Activated B cell treated with CpG ODN at 0.5 μM for 24 hours (primary cell): ENCODE measurements at regions not wholly inside any gene's neighbourhood (a gene's known extent, or its start where the extent isn't known, plus 50 kb on each side); places are given as distances from the start of the nearest gene placed in this dataset.

Source experiments
- ATAC-seq: fragments of 200-7000 bp; cut with Tn5 transposase; one replicate; pipeline ENCODE4 v1.10.0; 2021; ENCODE audit warnings: low read depth, mild to moderate bottlenecking, moderate library complexity
- CTCF ChIA-PET: fragments of 350-600 bp; sonication (Branson Sonifier 250); formaldehyde crosslinking; loops from one replicate; lab custom pipeline; 2021; ENCODE audit warnings: antibody characterized with exemption; lab: Charles Lee
- POLR2A ChIA-PET: fragments of 350-600 bp; sonication (Branson Sonifier 250); formaldehyde crosslinking; loops from one replicate; lab custom pipeline; 2021; ENCODE audit warnings: antibody characterized with exemption; lab: Charles Lee
- DNase-seq: peaks from one replicate; pipeline ENCODE4 v3.0.0; 2022
- H3K27ac Mint-ChIP-seq: one replicate; pipeline ENCODE4 v1.8.0; 2020; ENCODE audit warnings: mixed read lengths
- H3K27me3 Mint-ChIP-seq: one replicate; pipeline ENCODE4 v1.8.0; 2021; ENCODE audit warnings: mixed read lengths
- H3K36me3 Mint-ChIP-seq: one replicate; pipeline ENCODE4 v1.8.0; 2021; ENCODE audit warnings: low read depth, mixed read lengths
- H3K4me1 Mint-ChIP-seq: one replicate; pipeline ENCODE4 v1.8.0; 2021; ENCODE audit warnings: mixed read lengths
- H3K4me3 Mint-ChIP-seq: one replicate; pipeline ENCODE4 v1.8.0; 2020; ENCODE audit warnings: mild to moderate bottlenecking, mixed read lengths
- H3K9me3 Mint-ChIP-seq: one replicate; pipeline ENCODE4 v1.8.0; 2020; ENCODE audit warnings: mixed read lengths
- intact Hi-C: fragments of 100-400 bp; cut with micrococcal nuclease; formaldehyde crosslinking; loops from one replicate; pipeline ENCODE4 v1.15.1; 2024
- TF ChIP-seq, protein P1 (sequence below): fragments of 200-600 bp; IDR thresholded peaks from one replicate; pipeline ENCODE4 v1.8.0; 2022; ENCODE audit warnings: antibody characterized with exemption, mild to moderate bottlenecking

DNA sequence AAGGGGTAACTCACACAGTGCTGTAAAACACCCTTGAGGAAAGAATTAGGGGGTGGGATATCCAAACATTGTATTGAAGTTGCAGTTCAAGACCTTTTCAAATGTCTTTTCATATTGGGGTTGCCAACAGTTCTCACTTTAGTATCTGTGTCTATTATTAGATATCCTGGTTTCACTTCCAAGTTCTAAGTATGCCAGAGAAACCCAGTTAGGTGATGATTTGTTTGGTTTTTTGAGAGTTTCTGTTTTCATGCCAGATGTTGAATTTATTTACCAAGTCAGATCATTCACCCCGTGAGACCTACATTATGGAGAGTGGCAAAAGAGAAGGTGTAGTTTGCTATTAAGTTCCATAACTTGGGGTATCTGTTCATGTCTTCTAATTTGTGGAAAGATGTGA, 64.5 kb downstream of the C9orf152 start:
- no peaks in the 10 kb centered on the region for H3K9me3 Mint-ChIP-seq
- H3K36me3 Mint-ChIP-seq = peaks cover 68% of the 10 kb centered on the region
- H3K4me3 Mint-ChIP-seq = peak overlapping the region; percentile 73
- TF ChIP-seq, protein P1, sequence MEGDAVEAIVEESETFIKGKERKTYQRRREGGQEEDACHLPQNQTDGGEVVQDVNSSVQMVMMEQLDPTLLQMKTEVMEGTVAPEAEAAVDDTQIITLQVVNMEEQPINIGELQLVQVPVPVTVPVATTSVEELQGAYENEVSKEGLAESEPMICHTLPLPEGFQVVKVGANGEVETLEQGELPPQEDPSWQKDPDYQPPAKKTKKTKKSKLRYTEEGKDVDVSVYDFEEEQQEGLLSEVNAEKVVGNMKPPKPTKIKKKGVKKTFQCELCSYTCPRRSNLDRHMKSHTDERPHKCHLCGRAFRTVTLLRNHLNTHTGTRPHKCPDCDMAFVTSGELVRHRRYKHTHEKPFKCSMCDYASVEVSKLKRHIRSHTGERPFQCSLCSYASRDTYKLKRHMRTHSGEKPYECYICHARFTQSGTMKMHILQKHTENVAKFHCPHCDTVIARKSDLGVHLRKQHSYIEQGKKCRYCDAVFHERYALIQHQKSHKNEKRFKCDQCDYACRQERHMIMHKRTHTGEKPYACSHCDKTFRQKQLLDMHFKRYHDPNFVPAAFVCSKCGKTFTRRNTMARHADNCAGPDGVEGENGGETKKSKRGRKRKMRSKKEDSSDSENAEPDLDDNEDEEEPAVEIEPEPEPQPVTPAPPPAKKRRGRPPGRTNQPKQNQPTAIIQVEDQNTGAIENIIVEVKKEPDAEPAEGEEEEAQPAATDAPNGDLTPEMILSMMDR = no peak
- ChIA-PET CTCF (interaction anchor here (0.8 to 3.0 kb wide), 11 partner anchors 9 to 569 kb away, joined by 3 to 20 read pairs (median 5); no protein-coding TSS in a partner anchor), POLR2A (interaction anchor here (0.7 to 4.2 kb wide), 18 partner anchors 11 to 1487 kb away, joined by 3 to 60 read pairs (median 4); partner anchors contain the start of gene TXN)
- H3K27ac Mint-ChIP-seq = peak overlapping the region; percentile 91
- H3K4me1 Mint-ChIP-seq = peaks cover 95% of the 10 kb centered on the region
- no peak for DNase-seq
- H3K27me3 Mint-ChIP-seq = no peaks in the 10 kb centered on the region
- peak; percentile 35 for ATAC-seq
- intact Hi-C loops = loop anchor here (1.0 kb wide), 2 partner anchors 14 to 169 kb away; no protein-coding TSS in a partner anchor

DNA sequence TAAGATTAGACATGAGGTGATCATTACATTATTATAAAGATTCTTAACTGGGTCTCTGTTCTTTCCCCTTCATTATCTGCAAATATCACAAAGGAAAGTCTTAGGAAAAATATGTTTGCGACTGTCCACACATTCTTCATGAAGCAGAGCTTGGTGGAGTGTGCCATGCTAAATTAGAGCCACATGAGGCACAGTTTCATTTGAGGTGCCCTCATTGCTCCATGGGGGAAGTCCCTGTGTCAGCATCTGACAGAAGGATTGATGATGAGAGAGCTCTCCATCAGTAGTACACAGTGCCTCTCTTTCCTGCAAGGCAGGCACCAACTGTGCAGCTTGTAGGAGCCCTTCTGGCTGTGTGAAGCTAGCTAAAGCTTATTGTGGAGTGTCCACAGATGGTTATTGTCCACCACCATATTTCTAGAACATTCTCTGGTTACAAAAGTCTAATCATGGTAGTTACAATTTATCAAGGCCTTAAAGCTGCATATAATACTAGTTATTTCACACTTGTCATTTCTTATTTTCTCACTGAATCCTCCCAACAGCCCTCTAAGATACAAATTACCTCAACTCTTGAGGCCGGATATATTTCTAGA, 63.9 kb downstream of the C9orf152 start:
- CTCF ChIA-PET = interaction anchor here (0.8 to 3.0 kb wide), 12 partner anchors 8 to 570 kb away, joined by 3 to 20 read pairs (median 4); no protein-coding TSS in a partner anchor
- peaks cover 67% of the 10 kb centered on the region for H3K36me3 Mint-ChIP-seq
- ATAC-seq (peak; percentile 84), DNase-seq (no peak)
- TF ChIP-seq, protein P1 = no peak
- peak overlapping the region; percentile 91 for H3K27ac Mint-ChIP-seq
- intact Hi-C loops = loop anchor here (1.0 kb wide), 2 partner anchors 15 to 170 kb away; no protein-coding TSS in a partner anchor
- H3K4me1 Mint-ChIP-seq = peaks cover 95% of the 10 kb centered on the region
- POLR2A ChIA-PET = interaction anchor here (1.0 to 4.2 kb wide), 12 partner anchors 10 to 236 kb away, joined by 3 to 60 read pairs (median 4); partner anchors contain the start of gene TXN
- no peaks in the 10 kb centered on the region for H3K9me3 Mint-ChIP-seq
- no peaks in the 10 kb centered on the region for H3K27me3 Mint-ChIP-seq
- H3K4me3 Mint-ChIP-seq = peak overlapping the region; percentile 73

DNA sequence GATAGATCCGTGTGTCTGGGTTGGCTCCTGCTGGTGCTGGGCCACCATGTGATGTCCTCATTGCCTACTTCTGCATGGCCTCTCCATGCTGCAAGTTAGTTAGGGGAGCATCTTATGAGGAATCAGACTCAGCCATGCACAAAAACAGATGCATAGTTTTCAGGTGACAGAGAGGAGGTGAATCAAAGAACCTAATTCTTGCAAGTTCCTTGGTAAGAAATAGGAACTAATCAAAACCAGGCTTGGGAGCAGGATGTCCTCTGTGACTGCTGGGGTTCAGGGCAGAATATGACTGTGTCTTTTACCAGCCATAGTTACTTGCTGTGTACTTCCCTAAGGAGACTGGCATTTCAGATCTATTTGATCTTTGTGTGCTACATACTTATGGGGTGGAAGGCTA, 61.6 kb downstream of the C9orf152 start:
- H3K4me3 Mint-ChIP-seq = peak overlapping the region; percentile 54
- intact Hi-C loops = loop anchor here (5.0 kb wide), 2 partner anchors 34 to 111 kb away; partner anchors contain the start of gene TXN
- H3K36me3 Mint-ChIP-seq = peaks cover 64% of the 10 kb centered on the region
- no peaks in the 10 kb centered on the region for H3K27me3 Mint-ChIP-seq
- TF ChIP-seq, protein P1 = no peak
- POLR2A ChIA-PET = interaction anchor here (0.7 kb wide), 1 partner anchor 218 kb away, joined by 4 read pairs; no protein-coding TSS in a partner anchor
- H3K27ac Mint-ChIP-seq = peak overlapping the region; percentile 92
- CTCF ChIA-PET = no interaction called here
- H3K4me1 Mint-ChIP-seq = peaks cover 98% of the 10 kb centered on the region
- DNase-seq = no peak
- peaks cover 4% of the 10 kb centered on the region for H3K9me3 Mint-ChIP-seq
- ATAC-seq = no peak

DNA sequence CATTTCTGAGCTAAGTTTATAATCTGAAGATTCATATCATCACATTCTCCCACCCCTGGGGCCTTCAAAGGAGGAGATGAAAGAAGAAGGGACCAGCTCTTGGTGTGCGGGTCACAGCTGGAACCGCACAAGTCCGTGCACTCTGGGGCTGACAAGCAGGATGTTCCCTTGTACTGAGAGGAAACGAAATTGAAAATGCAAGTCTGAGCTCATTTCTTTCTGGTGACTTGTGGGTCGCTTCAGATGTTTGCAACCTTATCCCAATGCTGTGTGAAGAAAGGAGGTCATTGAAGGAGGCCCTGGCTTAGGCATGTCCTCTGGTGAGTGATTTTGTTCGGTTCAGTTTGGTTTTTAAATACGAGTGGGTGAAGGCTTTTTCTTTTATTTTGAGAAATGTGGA, 59.6 kb downstream of the C9orf152 start:
- peaks cover 4% of the 10 kb centered on the region for H3K9me3 Mint-ChIP-seq
- ATAC-seq (peak; percentile 55), DNase-seq (no peak)
- peaks cover 60% of the 10 kb centered on the region for H3K36me3 Mint-ChIP-seq
- ChIA-PET CTCF (interaction anchor here (0.5 to 8.2 kb wide), 9 partner anchors 9 to 268 kb away, joined by 3 to 140 read pairs (median 3); no protein-coding TSS in a partner anchor), POLR2A (interaction anchor here (0.5 to 3.7 kb wide), 14 partner anchors 19 to 241 kb away, joined by 3 to 15 read pairs (median 4); no protein-coding TSS in a partner anchor)
- no peaks in the 10 kb centered on the region for H3K27me3 Mint-ChIP-seq
- TF ChIP-seq, protein P1 = no peak
- H3K4me1 Mint-ChIP-seq = peaks cover 98% of the 10 kb centered on the region
- H3K27ac Mint-ChIP-seq = peak overlapping the region; percentile 92
- H3K4me3 Mint-ChIP-seq = peak overlapping the region; percentile 88
- intact Hi-C loops = loop anchor here (5.0 kb wide), 2 partner anchors 36 to 109 kb away; partner anchors contain the start of gene TXN

DNA sequence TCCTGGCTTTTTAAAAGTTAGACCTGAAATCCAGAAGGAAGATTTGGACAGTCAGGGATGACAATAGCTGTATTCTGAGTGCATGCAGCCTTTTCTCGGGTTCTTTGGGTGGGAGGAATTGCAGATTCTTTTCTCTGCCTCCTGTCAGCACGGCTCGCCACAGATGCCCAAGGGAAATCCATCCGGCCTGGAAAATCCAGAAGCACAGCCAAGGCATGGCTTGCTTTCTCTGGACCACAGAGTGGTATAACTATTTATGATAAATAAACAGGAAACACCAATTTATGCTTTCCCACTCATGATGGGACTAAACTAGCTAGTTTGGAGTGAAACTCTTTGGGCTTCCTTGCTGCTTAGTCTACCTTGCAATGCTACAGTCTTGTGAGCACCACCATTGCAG, 59.1 kb downstream of the C9orf152 start:
- POLR2A ChIA-PET = interaction anchor here (0.7 to 3.7 kb wide), 12 partner anchors 20 to 241 kb away, joined by 3 to 15 read pairs (median 6); no protein-coding TSS in a partner anchor

More for the DNA sequence above, 59.1 kb downstream of the C9orf152 start:
- H3K9me3 Mint-ChIP-seq = peaks cover 4% of the 10 kb centered on the region
- H3K36me3 Mint-ChIP-seq = peaks cover 64% of the 10 kb centered on the region
- DNase-seq (no peak), ATAC-seq (no peak)
- CTCF ChIA-PET = interaction anchor here (0.5 to 8.2 kb wide), 7 partner anchors 8 to 244 kb away, joined by 3 to 140 read pairs (median 3); no protein-coding TSS in a partner anchor
- H3K27ac Mint-ChIP-seq = peak overlapping the region; percentile 92
- intact Hi-C loops = loop anchor here (5.0 kb wide), 2 partner anchors 37 to 108 kb away; partner anchors contain the start of gene TXN
- TF ChIP-seq, protein P1 = no peak
- H3K4me1 Mint-ChIP-seq = peaks cover 98% of the 10 kb centered on the region
- H3K4me3 Mint-ChIP-seq = peak overlapping the region; percentile 88
- no peaks in the 10 kb centered on the region for H3K27me3 Mint-ChIP-seq
